ENCODE measurements at regions not wholly inside any gene's neighbourhood (a gene's known extent, or its start where the extent isn't known, plus 50 kb on each side); places are given as distances from the start of the nearest gene placed in this dataset.
A peak's percentile ranks its signal among the peaks of the same experiment; 100 is the strongest.

DNA sequence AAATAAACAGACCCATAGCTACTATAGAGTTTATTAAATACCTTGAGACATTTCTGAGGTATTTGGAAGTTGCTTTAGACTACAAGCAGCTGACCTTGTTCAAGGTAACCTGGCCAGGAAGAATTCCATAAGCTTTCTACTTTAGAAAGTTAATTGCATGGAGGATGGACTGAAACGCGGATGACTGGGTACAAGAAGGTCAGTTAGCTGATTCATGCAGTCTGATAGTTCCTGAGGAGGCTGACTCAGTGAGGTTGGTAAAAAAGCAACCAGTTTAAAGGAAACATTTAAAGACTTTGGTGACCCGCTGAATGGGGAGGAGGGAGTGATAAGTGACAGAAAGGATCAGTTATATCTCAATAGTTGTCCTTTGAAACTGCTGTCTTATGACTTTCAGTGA, 670.1 kb upstream of the CDH9 start:
- Histone ChIP-seq H3K27me3 (no peaks in the 10 kb centered on the region), H3K4me3 (no peak overlapping the region), H3K36me3 (no peaks in the 10 kb centered on the region), H3K9me3 (no peaks in the 10 kb centered on the region)
- DNase-seq = no peak

- no peak overlapping the region for H3K4me3 ChIP-seq
- H3K27me3 ChIP-seq = no peaks in the 10 kb centered on the region
- no peaks in the 10 kb centered on the region for H3K36me3 ChIP-seq
- no peak for DNase-seq
- H3K9me3 ChIP-seq = no peaks in the 10 kb centered on the region
Observed at GRCh38 chr5:27706832-27707231, 668.4 kb upstream of the CDH9 start.

DNA sequence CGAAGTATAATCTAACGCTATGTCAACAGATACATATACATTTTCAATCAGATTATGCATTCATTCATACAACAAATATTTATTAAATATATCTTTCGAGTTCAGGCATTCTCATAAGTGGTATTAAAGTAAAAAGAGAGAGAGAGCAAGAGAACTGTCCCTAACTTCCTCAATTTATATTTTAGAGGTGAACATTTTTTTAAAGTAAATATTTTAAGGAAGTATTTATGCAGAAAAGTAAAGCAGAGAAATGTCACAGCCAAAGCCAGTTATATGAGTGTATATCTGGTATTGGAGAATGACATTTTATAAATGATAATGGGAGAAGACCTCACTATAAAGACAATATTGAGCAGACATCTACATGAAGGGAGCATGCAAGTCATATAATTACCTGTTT, 667.3 kb upstream of the CDH9 start:
- no peaks in the 10 kb centered on the region for H3K27me3 ChIP-seq
- no peak overlapping the region for H3K4me3 ChIP-seq
- no peaks in the 10 kb centered on the region for H3K9me3 ChIP-seq
- no peaks in the 10 kb centered on the region for H3K36me3 ChIP-seq
- DNase-seq = no peak

- Histone ChIP-seq H3K27me3 (no peaks in the 10 kb centered on the region), H3K36me3 (no peaks in the 10 kb centered on the region), H3K9me3 (no peaks in the 10 kb centered on the region), H3K4me3 (no peak overlapping the region)
- no peak for DNase-seq
Observed at GRCh38 chr5:27701931-27702903, 663.8 kb upstream of the CDH9 start.

GRCh38 chr5:27700526-27700925, 662.1 kb upstream of the CDH9 start:
- DNase-seq = no peak
- Histone ChIP-seq H3K36me3 (no peaks in the 10 kb centered on the region), H3K9me3 (no peaks in the 10 kb centered on the region), H3K4me3 (no peak overlapping the region), H3K27me3 (no peaks in the 10 kb centered on the region)

DNA sequence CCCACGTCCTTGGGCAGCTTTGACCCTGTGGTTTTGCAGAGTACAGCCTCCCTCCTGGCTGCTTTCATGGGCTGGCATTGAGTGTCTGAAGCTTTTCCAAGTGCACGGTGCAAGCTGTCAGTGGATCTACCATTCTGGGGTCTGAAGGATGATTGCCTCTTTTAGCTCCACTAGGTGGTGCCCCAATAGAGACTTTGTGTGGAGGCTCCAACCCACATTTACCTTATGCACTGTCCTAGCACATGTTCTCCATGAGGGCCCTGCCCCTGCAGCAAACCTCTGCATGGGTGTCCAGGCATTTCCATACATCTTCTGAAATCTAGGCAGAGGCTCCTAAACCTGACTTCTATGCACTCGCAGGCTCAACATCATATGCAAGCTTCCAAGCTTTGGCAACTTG, 644.2 kb upstream of the CDH9 start:
- H3K27me3 ChIP-seq = no peaks in the 10 kb centered on the region
- H3K36me3 ChIP-seq = no peaks in the 10 kb centered on the region
- no peak overlapping the region for H3K4me3 ChIP-seq
- no peaks in the 10 kb centered on the region for H3K9me3 ChIP-seq
- peak; percentile 9 for DNase-seq

- peaks cover 4% of the 10 kb centered on the region for H3K9me3 ChIP-seq
- H3K27me3 ChIP-seq = no peaks in the 10 kb centered on the region
- H3K4me3 ChIP-seq = no peak overlapping the region
- no peaks in the 10 kb centered on the region for H3K36me3 ChIP-seq
- no peak for DNase-seq
Observed at GRCh38 chr5:27652505-27652904, 614.1 kb upstream of the CDH9 start.

DNA sequence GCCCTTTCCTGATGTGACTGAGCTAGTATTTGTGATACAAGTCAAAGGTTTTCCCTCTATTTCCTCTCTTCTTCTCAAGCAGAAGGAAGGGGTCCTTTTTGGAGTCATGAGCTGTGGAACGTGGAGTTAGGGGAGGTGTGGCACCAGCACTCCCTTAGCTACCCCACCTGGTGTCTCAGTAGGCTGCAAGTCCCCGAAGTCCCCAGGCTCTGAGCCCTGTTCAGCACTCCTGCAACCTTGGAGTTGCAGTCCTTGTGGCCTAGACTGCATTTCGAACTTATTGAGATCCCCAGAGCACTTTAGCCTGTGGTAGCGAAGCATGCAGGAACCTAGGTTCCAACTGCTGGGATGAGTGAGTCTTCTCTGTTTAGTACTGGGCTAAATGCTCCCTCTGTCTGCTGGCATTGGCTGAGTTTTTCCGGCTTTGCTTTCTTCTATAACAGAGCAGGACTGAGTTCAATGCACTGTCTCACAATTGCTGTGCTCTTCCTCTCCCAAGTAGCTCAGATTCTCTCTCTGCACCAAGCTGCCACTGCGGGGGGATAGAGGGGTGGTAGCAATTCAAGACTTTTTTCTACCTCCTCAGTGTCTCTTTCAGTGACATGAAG, 600.7 kb upstream of the CDH9 start:
- Histone ChIP-seq H3K9me3 (peaks cover 2% of the 10 kb centered on the region; the same call in 1 of the 2 replicates), H3K36me3 (no peaks in the 10 kb centered on the region), H3K27me3 (no peaks in the 10 kb centered on the region), H3K4me3 (no peak overlapping the region)
- DNase-seq = no peak

- no peaks in the 10 kb centered on the region for H3K27me3 ChIP-seq
- H3K36me3 ChIP-seq = no peaks in the 10 kb centered on the region
- H3K9me3 ChIP-seq = peaks cover 17% of the 10 kb centered on the region
- H3K4me3 ChIP-seq = no peak overlapping the region
- DNase-seq = no peak
Observed at GRCh38 chr5:27619982-27620381, 581.6 kb upstream of the CDH9 start.

DNA sequence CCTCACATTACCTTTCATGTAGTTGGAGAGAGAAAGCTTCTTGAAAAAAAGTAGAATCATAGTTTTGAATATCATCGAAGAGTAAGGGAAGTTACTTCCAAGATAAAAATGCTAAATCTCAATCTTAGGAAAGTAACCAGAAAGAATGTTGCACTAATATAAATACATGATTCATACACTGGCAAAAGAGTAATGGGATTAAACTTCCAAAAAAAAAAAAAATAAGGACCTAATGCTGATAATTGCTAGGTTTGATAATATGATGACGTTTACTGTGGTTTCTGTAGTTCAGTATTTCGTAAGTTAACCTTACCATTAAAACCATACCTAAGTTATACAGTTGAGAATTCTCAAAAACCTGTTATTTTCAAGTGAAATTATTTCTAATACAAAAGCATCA, 573.8 kb upstream of the CDH9 start:
- no peaks in the 10 kb centered on the region for H3K27me3 ChIP-seq
- no peaks in the 10 kb centered on the region for H3K36me3 ChIP-seq
- H3K4me3 ChIP-seq = no peak overlapping the region
- DNase-seq = no peak
- no peaks in the 10 kb centered on the region for H3K9me3 ChIP-seq

GRCh38 chr5:27608992-27609391, 570.6 kb upstream of the CDH9 start:
- H3K27me3 ChIP-seq = no peaks in the 10 kb centered on the region
- H3K9me3 ChIP-seq = no peaks in the 10 kb centered on the region
- H3K36me3 ChIP-seq = no peaks in the 10 kb centered on the region
- no peak overlapping the region for H3K4me3 ChIP-seq
- DNase-seq = no peak

DNA sequence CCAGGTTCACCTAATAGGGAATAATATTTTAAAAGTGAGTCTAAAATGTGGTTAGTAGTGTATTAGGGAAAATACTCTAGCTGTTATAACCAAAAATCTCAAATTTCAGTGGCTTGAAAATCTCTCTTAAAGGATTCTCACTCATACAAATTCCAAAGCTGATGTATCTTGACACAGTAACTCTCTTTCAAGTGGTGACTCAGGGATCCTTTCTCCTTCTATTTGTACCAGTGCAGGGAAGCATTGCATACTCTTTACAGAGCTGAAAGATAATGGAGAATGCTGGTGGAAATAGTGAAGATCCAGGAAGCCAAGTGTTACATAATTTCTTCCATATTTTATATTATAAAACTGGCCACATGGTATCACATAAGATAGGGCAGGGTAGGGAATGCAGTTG, 560.2 kb upstream of the CDH9 start:
- no peaks in the 10 kb centered on the region for H3K27me3 ChIP-seq
- no peak overlapping the region for H3K4me3 ChIP-seq
- H3K36me3 ChIP-seq = no peaks in the 10 kb centered on the region
- no peaks in the 10 kb centered on the region; the same call in 1 of the 2 replicates for H3K9me3 ChIP-seq
- DNase-seq = no peak

- Histone ChIP-seq H3K36me3 (no peaks in the 10 kb centered on the region), H3K27me3 (no peaks in the 10 kb centered on the region), H3K9me3 (no peaks in the 10 kb centered on the region; the same call in 1 of the 2 replicates), H3K4me3 (no peak overlapping the region)
- DNase-seq = no peak
Observed at GRCh38 chr5:27594141-27594540, 555.8 kb upstream of the CDH9 start.

GRCh38 chr5:27592231-27592630, 553.8 kb upstream of the CDH9 start:
- peak; percentile 9 for DNase-seq
- Histone ChIP-seq H3K36me3 (no peaks in the 10 kb centered on the region), H3K27me3 (no peaks in the 10 kb centered on the region), H3K4me3 (no peak overlapping the region), H3K9me3 (no peaks in the 10 kb centered on the region; the same call in 1 of the 2 replicates)

DNA sequence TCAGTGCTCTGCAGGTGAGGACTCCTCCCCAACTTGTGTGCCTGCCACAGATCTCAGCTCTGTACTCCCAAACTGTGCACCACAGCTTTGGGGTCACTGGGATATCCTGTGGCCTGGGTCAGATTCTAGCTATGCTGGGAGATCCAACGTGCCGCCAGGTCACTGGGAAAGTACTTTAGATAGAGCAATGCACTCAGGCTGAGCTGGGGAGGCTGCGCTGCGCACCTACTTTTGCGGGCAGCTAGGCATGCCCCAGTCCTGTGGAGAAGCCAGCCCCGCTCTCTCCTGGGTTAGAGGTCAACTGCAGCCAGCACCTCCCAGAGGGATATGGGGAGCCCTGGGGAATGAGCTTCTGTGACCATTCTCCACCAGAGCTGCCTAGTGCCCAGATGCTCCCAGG, 552.1 kb upstream of the CDH9 start:
- Histone ChIP-seq H3K36me3 (no peaks in the 10 kb centered on the region), H3K27me3 (no peaks in the 10 kb centered on the region), H3K9me3 (no peaks in the 10 kb centered on the region; the same call in 1 of the 2 replicates), H3K4me3 (no peak overlapping the region)
- no peak for DNase-seq

DNA sequence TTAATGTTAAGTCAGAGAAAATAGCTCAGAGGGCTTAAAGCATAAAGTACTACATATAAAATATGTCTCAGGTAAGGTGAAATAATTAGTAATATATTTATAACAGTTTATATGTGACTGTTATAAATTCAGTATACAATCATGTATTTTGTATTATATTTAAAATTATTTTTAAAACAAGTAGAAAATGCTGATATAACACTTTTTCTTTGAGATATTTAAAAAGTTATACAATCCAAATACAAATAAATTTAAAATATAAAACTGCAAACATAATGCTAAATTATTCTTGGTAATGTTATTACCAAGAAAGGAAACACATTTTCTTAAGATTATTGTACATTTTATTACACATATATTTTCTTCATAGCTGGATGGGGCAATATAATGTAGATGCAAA, 539.9 kb upstream of the CDH9 start:
- no peaks in the 10 kb centered on the region for H3K36me3 ChIP-seq
- H3K4me3 ChIP-seq = no peak overlapping the region
- H3K27me3 ChIP-seq = no peaks in the 10 kb centered on the region
- DNase-seq = no peak
- no peaks in the 10 kb centered on the region for H3K9me3 ChIP-seq

GRCh38 chr5:27571681-27572080, 533.3 kb upstream of the CDH9 start:
- H3K9me3 ChIP-seq = no peaks in the 10 kb centered on the region
- no peaks in the 10 kb centered on the region for H3K27me3 ChIP-seq
- no peak for DNase-seq
- no peak overlapping the region for H3K4me3 ChIP-seq
- no peaks in the 10 kb centered on the region for H3K36me3 ChIP-seq

DNA sequence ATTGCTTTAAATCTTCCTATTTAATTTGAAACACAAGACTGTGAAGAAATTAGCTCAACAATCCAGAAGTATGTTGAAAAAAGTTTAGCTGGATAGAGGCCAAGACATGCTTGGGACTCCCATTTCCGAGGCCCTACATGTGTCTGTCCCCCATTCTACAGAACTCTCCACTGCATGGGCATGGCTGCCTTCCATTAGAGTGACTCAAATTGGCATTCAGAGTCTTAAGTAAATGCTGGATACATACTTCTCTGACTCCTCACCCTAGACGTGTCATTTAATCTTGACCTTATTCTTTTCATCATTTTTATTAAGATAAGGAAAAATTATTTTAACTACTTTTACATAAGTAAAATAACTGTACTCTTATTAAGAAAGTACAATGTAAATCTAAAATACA, 530.4 kb upstream of the CDH9 start:
- no peak overlapping the region for H3K4me3 ChIP-seq
- peak; percentile 60 for DNase-seq

More for the DNA sequence above, 530.4 kb upstream of the CDH9 start:
- Histone ChIP-seq H3K36me3 (no peaks in the 10 kb centered on the region), H3K27me3 (no peaks in the 10 kb centered on the region), H3K9me3 (no peaks in the 10 kb centered on the region)

Data from MG63 (cell line).